NT2/D1 (cell line): ENCODE measurements at regions not wholly inside any gene's neighbourhood (a gene's known extent, or its start where the extent isn't known, plus 50 kb on each side); places are given as distances from the start of the nearest gene placed in this dataset.

Source experiments
- SUZ12 ChIP-seq: IDR thresholded peaks from 2 replicates; pipeline ENCODE4 v1.6.1; 2011; ENCODE audit not compliant: insufficient read length, insufficient read depth; ENCODE audit errors: extremely low read depth
- ZNF274 ChIP-seq: IDR thresholded peaks from 2 replicates; pipeline ENCODE4 v1.6.1; 2011; ENCODE audit warnings: mild to moderate bottlenecking, low read depth, low read length

DNA sequence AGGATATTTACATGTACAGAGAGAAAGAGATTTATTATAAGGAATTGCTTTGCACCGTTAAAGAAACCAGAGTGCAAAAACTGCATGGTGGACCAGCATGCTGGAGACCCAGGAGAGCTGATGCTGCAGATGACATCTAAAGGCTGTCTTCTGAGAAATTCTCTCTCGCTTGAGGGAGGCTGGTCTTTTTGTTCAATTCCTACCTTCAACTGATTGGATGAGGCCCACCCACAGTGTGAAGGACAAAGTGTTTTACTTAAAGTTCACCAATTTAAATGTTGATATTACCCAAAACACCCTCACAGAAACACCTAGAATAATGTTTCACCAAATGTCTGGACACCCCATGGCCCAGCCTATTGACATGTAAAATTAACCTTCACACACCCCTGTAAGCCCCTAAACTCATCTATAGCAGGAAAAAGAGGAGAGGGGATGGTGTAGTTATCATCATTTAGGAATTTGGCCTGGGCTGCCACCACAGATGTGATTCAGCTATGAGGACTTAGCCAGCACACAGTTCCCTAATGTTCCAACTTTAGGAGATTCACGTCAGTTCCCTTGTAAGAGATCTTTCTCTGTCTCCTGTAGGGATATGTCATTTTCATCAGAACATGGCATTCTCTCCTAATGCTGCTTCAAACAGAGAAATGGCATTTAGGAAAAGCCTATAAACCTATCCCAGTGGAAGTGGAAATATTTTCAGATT lies 358.2 kb upstream of the TLE4 start:
- TF ChIP-seq SUZ12 (no peak), ZNF274 (no peak)
